ENCODE measurements at regions not wholly inside any gene's neighbourhood (a gene's known extent, or its start where the extent isn't known, plus 50 kb on each side); places are given as distances from the start of the nearest gene placed in this dataset.

- no peak overlapping the region for H3K27ac ChIP-seq (ENCODE audit: insufficient read depth, low read depth, low read length)
- no peaks in the 10 kb centered on the region for H3K4me1 ChIP-seq (ENCODE audit: control insufficient read depth, extremely low read depth, insufficient read depth, low read length)
- CTCF ChIA-PET = no interaction called here
- BruUV-seq (replicated peaks) = no TSS peak
- no peaks in the 10 kb centered on the region for H3K79me2 ChIP-seq (ENCODE audit: control insufficient read depth, insufficient read depth, low read length)
- H2AFZ ChIP-seq (ENCODE audit: low read depth, low read length) = no peak overlapping the region
- no peak overlapping the region for H3K4me3 ChIP-seq (replicated peaks in 1 of 3; ENCODE audit: insufficient read depth in 1 of 3, low read depth in 1 of 3, low read length in 3 of 3)
- H3K9me3 ChIP-seq (replicated peaks; ENCODE audit: control insufficient read depth, insufficient read depth, low read length) = no peaks in the 10 kb centered on the region
- no peaks in the 10 kb centered on the region for H3K9me1 ChIP-seq (replicated peaks; ENCODE audit: control insufficient read depth, extremely low read depth, insufficient read depth, low read length)
- POLR2A ChIA-PET = no interaction called here
- dilution Hi-C loops (cut with MboI; ENCODE audit: extremely low pct_ligation_motif_present, low sequenced_read_pairs) = no loop called here
- no peak overlapping the region for H3K4me2 ChIP-seq (ENCODE audit: insufficient read depth, low read length)
- DNase-seq (ENCODE audit: low read depth, low spot score) (no peak), FAIRE-seq (no peak)
- no peak overlapping the region for H3K9ac ChIP-seq (replicated peaks; ENCODE audit: extremely low read depth, insufficient read depth, low read length)
- intact Hi-C loops (cut with micrococcal nuclease) = no loop called here
- H3K27me3 ChIP-seq (ENCODE audit: control insufficient read depth in 2 of 2, insufficient read depth in 2 of 2, low read length in 2 of 2) = no peaks in the 10 kb centered on the region
- no peak for TF ChIP-seq POLR2AphosphoS5 (IDR thresholded peaks at IDR 0.05; ENCODE audit: insufficient read depth, low read depth, low read length)
- TF ChIP-seq FOS (IDR thresholded peaks at IDR 0.05; ENCODE audit: borderline replicate concordance, insufficient read depth, low read length) = no peak
- TF ChIP-seq EZH2 (IDR thresholded peaks at IDR 0.05; ENCODE audit: borderline replicate concordance, low read depth, low read length, severe bottlenecking) = no peak
- no peak for TF ChIP-seq JUN (IDR thresholded peaks at IDR 0.05; ENCODE audit: borderline replicate concordance, insufficient read depth, insufficient read length, low read depth)
- TF ChIP-seq CTCF (IDR thresholded peaks at IDR 0.05; ENCODE audit: extremely low read depth in 1 of 2, insufficient read depth in 1 of 2, low read depth in 1 of 2, low read length in 2 of 2) = no peak
- no peak for TF ChIP-seq MYC (IDR thresholded peaks at IDR 0.05; ENCODE audit: low read depth, low read length)
- TF ChIP-seq GATA2 (IDR thresholded peaks at IDR 0.05; ENCODE audit: insufficient read depth, insufficient read length, low read depth, low read length) = no peak
- no peak for TF ChIP-seq POLR2A (IDR thresholded peaks at IDR 0.05; ENCODE audit: low read depth, low read length)
- TF ChIP-seq MAX (IDR thresholded peaks at IDR 0.05; ENCODE audit: insufficient read depth, insufficient read length) = no peak
- H4K20me1 ChIP-seq (replicated peaks; ENCODE audit: control insufficient read depth, extremely low read depth, insufficient read depth, low read length) = no peaks in the 10 kb centered on the region
- no peaks in the 10 kb centered on the region for H3K36me3 ChIP-seq (ENCODE audit: control insufficient read depth in 2 of 2, extremely low read depth in 1 of 2, insufficient read depth in 2 of 2, low read length in 2 of 2)
Measured at GRCh38 chr16:6495486-6496210, 837.0 kb upstream of the RBFOX1 start.
